ENCODE measurements at regions not wholly inside any gene's neighbourhood (a gene's known extent, or its start where the extent isn't known, plus 50 kb on each side); places are given as distances from the start of the nearest gene placed in this dataset.

DNA sequence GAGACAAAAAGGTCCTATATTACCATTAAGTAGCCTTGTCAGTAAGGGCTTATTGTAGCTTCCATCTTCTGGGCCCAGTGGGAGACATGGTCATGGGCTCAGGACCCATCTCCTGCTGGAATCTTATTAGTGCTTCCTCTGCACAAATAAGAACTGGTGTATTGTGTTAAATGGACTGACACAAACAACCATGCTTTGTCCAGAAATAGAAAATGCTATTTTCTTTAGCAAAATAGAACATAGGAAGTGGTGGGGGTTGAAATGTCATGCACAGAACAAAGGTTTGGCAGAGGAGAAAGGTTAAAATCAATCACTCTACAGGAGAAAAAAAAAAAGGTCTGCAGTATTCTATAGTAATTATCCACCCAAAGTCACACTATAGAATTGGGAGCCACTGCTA lies 252.2 kb downstream of the ELAVL2 start:
- Mint-ChIP-seq H3K9me3 (peaks cover 24% of the 10 kb centered on the region), H3K27me3 (ENCODE audit: insufficient read depth) (no peaks in the 10 kb centered on the region), H3K4me3 (no peak overlapping the region), H3K27ac (no peak overlapping the region), H3K4me1 (ENCODE audit: low read depth) (no peaks in the 10 kb centered on the region), H3K36me3 (ENCODE audit: low read depth) (no peaks in the 10 kb centered on the region)
- no peak for DNase-seq
- TF ChIP-seq, protein P1, sequence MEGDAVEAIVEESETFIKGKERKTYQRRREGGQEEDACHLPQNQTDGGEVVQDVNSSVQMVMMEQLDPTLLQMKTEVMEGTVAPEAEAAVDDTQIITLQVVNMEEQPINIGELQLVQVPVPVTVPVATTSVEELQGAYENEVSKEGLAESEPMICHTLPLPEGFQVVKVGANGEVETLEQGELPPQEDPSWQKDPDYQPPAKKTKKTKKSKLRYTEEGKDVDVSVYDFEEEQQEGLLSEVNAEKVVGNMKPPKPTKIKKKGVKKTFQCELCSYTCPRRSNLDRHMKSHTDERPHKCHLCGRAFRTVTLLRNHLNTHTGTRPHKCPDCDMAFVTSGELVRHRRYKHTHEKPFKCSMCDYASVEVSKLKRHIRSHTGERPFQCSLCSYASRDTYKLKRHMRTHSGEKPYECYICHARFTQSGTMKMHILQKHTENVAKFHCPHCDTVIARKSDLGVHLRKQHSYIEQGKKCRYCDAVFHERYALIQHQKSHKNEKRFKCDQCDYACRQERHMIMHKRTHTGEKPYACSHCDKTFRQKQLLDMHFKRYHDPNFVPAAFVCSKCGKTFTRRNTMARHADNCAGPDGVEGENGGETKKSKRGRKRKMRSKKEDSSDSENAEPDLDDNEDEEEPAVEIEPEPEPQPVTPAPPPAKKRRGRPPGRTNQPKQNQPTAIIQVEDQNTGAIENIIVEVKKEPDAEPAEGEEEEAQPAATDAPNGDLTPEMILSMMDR (IDR thresholded peaks at IDR 0.05): no peak

DNA sequence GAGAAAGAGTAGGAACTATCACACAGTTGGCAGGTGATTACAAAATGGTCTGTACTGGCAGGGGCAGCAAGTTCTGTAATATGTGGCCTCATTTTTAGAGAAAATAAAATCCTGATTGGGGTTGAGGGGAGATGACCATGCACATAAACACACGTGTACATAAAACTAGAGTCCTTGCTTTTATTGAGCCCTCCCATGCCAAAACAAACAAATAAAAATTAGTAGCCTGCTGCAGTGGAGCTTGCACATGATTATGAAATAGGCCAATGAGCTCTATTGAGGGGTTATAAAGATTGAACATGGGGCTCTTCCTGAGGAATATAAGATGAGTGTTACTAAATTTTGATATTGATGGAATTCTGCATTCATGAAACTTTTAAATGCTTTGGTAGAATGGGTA lies 248.4 kb downstream of the ELAVL2 start:
- H3K4me3 Mint-ChIP-seq: no peak overlapping the region
- no peaks in the 10 kb centered on the region for H3K4me1 Mint-ChIP-seq (ENCODE audit: low read depth)
- H3K27me3 Mint-ChIP-seq (ENCODE audit: insufficient read depth): no peaks in the 10 kb centered on the region
- H3K27ac Mint-ChIP-seq: no peak overlapping the region
- H3K36me3 Mint-ChIP-seq (ENCODE audit: low read depth): no peaks in the 10 kb centered on the region
- peaks cover 33% of the 10 kb centered on the region for H3K9me3 Mint-ChIP-seq
- TF ChIP-seq, protein P1 (IDR thresholded peaks at IDR 0.05): no peak
- no peak for DNase-seq

DNA sequence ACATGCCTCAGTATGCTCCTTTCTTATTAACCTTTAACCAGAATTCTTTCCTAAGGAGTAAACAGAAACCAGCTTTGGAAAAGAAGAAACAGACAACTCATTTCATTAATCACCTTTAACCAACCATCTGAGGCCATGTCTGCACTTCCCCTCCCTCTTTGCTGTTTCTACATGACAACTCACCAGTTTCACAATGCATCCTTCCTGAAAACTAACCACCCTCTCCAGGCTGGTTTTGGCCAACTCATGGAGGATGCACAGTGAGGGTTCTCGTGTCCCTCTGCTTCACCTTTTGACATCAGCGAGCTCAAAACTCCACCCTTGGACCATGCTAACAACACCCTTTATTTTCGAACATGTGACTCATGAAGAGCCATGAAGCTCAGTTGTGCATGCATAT lies 244.1 kb downstream of the ELAVL2 start:
- Mint-ChIP-seq H3K4me3 (no peak overlapping the region), H3K9me3 (peaks cover 44% of the 10 kb centered on the region), H3K4me1 (ENCODE audit: low read depth) (no peaks in the 10 kb centered on the region), H3K27ac (no peak overlapping the region), H3K27me3 (ENCODE audit: insufficient read depth) (no peaks in the 10 kb centered on the region), H3K36me3 (ENCODE audit: low read depth) (no peaks in the 10 kb centered on the region)
- TF ChIP-seq, protein P1 (IDR thresholded peaks at IDR 0.05): no peak
- no peak for DNase-seq

DNA sequence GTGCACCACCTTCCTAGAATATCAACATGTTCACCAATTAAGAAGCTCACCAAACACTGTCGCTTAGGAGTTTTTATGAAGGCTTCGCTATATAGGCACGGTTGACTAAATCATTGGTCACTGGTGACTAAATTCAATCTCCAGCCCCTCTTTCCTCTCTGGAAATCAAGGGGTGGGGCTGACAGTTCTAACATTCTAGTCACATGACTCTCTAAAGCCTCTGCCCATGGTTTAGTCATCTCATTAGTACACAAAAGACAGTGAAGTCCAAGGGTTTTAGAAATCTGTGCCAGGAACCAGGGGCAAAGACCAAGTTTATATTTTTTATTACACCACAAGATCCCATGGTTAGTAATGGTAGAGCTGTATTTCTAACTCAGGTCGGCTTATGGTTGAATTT lies 243.2 kb downstream of the ELAVL2 start:
- H3K4me3 Mint-ChIP-seq: no peak overlapping the region
- H3K27me3 Mint-ChIP-seq (ENCODE audit: insufficient read depth): no peaks in the 10 kb centered on the region
- no peaks in the 10 kb centered on the region for H3K4me1 Mint-ChIP-seq (ENCODE audit: low read depth)
- no peak overlapping the region for H3K27ac Mint-ChIP-seq
- TF ChIP-seq, protein P1 (IDR thresholded peaks at IDR 0.05): no peak
- peaks cover 38% of the 10 kb centered on the region for H3K9me3 Mint-ChIP-seq
- H3K36me3 Mint-ChIP-seq (ENCODE audit: low read depth): no peaks in the 10 kb centered on the region
- DNase-seq: no peak

DNA sequence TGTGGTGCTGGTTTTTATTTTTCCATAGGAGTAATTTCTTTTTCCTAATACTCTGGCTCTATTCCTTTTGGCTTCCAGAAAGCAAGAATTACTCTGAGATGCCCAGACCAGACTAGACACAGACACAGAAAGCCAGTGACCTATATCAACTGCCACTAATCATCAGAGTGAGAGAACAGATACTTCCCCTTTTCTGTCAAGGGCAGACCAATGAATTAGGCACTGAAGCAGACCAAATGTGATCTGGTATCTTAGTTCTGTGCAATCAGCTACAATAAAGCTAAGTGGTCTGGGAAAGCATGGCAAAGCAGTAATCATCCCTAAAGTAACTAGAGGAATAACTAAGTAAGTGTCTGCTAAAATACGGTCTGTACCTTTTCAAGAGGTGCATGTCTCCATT lies 239.1 kb downstream of the ELAVL2 start:
- Mint-ChIP-seq H3K4me3 (no peak overlapping the region), H3K9me3 (peaks cover 33% of the 10 kb centered on the region), H3K4me1 (ENCODE audit: low read depth) (no peaks in the 10 kb centered on the region), H3K27ac (no peak overlapping the region), H3K27me3 (ENCODE audit: insufficient read depth) (no peaks in the 10 kb centered on the region), H3K36me3 (ENCODE audit: low read depth) (no peaks in the 10 kb centered on the region)
- TF ChIP-seq, protein P1 (IDR thresholded peaks at IDR 0.05): no peak
- DNase-seq: no peak

DNA sequence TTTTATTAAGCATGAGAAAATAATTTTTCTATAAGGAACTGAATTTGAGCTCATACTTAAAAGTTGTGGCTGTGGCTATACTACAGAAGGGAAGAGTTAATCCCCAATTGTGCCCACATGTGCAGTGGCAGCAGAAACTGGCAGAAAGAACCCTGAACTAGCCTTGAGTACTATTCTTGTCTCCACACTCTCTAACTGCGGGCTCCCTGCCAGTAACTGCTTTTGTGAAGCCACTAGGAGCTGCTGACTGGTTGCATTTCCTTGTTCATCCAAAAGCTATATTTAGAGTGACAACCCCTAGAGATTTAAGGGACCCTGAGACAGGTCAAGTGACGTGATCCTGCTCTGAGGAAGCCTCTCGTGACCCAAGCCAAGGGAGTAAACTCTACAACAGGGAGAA lies 238.6 kb downstream of the ELAVL2 start:
- DNase-seq: no peak
- Mint-ChIP-seq H3K4me3 (no peak overlapping the region), H3K27me3 (ENCODE audit: insufficient read depth) (no peaks in the 10 kb centered on the region), H3K27ac (no peak overlapping the region), H3K4me1 (ENCODE audit: low read depth) (no peaks in the 10 kb centered on the region), H3K9me3 (peaks cover 28% of the 10 kb centered on the region), H3K36me3 (ENCODE audit: low read depth) (no peaks in the 10 kb centered on the region)
- TF ChIP-seq, protein P1 (IDR thresholded peaks at IDR 0.05): no peak
